ENCODE measurements at regions not wholly inside any gene's neighbourhood (a gene's known extent, or its start where the extent isn't known, plus 50 kb on each side); places are given as distances from the start of the nearest gene placed in this dataset.

GRCh38 chr2:204124140-204124750, 187.7 kb downstream of the ICOS start:
- TF ChIP-seq CTCF (IDR thresholded peaks at IDR 0.05; ENCODE audit: poor library complexity, severe bottlenecking) = no peak
- DNase-seq (ENCODE audit: low spot score) (no peak), ATAC-seq (ENCODE audit: low read depth) (no peak)
- Histone ChIP-seq H3K27ac (ENCODE audit: poor library complexity, severe bottlenecking) (no peak overlapping the region), H3K4me3 (ENCODE audit: severe bottlenecking) (no peak overlapping the region), H3K9me3 (ENCODE audit: severe bottlenecking) (no peaks in the 10 kb centered on the region), H3K27me3 (ENCODE audit: insufficient read depth, poor library complexity, severe bottlenecking) (no peaks in the 10 kb centered on the region), H3K4me1 (ENCODE audit: insufficient read depth, poor library complexity, severe bottlenecking) (no peaks in the 10 kb centered on the region), H3K36me3 (ENCODE audit: low read depth) (no peaks in the 10 kb centered on the region)

GRCh38 chr2:204126705-204127104, 190.1 kb downstream of the ICOS start:
- Histone ChIP-seq H3K27ac (ENCODE audit: poor library complexity, severe bottlenecking) (no peak overlapping the region), H3K27me3 (ENCODE audit: insufficient read depth, poor library complexity, severe bottlenecking) (no peaks in the 10 kb centered on the region), H3K9me3 (ENCODE audit: severe bottlenecking) (no peaks in the 10 kb centered on the region), H3K4me3 (ENCODE audit: severe bottlenecking) (no peak overlapping the region), H3K4me1 (ENCODE audit: insufficient read depth, poor library complexity, severe bottlenecking) (no peaks in the 10 kb centered on the region), H3K36me3 (ENCODE audit: low read depth) (no peaks in the 10 kb centered on the region)
- TF ChIP-seq CTCF (IDR thresholded peaks at IDR 0.05; ENCODE audit: poor library complexity, severe bottlenecking) = no peak
- DNase-seq (ENCODE audit: low spot score) (no peak), ATAC-seq (ENCODE audit: low read depth) (no peak)

GRCh38 chr2:204127238-204127637, 190.7 kb downstream of the ICOS start:
- H3K4me3 ChIP-seq (ENCODE audit: severe bottlenecking) = no peak overlapping the region
- H3K9me3 ChIP-seq (ENCODE audit: severe bottlenecking) = no peaks in the 10 kb centered on the region
- DNase-seq (ENCODE audit: low spot score) (no peak), ATAC-seq (ENCODE audit: low read depth) (no peak)
- no peak overlapping the region for H3K27ac ChIP-seq (ENCODE audit: poor library complexity, severe bottlenecking)
- no peak for TF ChIP-seq CTCF (IDR thresholded peaks at IDR 0.05; ENCODE audit: poor library complexity, severe bottlenecking)
- no peaks in the 10 kb centered on the region for H3K27me3 ChIP-seq (ENCODE audit: insufficient read depth, poor library complexity, severe bottlenecking)
- H3K36me3 ChIP-seq (ENCODE audit: low read depth) = no peaks in the 10 kb centered on the region
- no peaks in the 10 kb centered on the region for H3K4me1 ChIP-seq (ENCODE audit: insufficient read depth, poor library complexity, severe bottlenecking)

GRCh38 chr2:204129591-204130294, 193.2 kb downstream of the ICOS start:
- Histone ChIP-seq H3K4me1 (ENCODE audit: insufficient read depth, poor library complexity, severe bottlenecking) (no peaks in the 10 kb centered on the region), H3K27ac (ENCODE audit: poor library complexity, severe bottlenecking) (no peak overlapping the region), H3K36me3 (ENCODE audit: low read depth) (no peaks in the 10 kb centered on the region), H3K9me3 (ENCODE audit: severe bottlenecking) (no peaks in the 10 kb centered on the region), H3K4me3 (ENCODE audit: severe bottlenecking) (no peak overlapping the region), H3K27me3 (ENCODE audit: insufficient read depth, poor library complexity, severe bottlenecking) (no peaks in the 10 kb centered on the region)
- DNase-seq (ENCODE audit: low spot score) (no peak), ATAC-seq (ENCODE audit: low read depth) (no peak)
- TF ChIP-seq CTCF (IDR thresholded peaks at IDR 0.05; ENCODE audit: poor library complexity, severe bottlenecking) = no peak

- Histone ChIP-seq H3K36me3 (ENCODE audit: low read depth) (no peaks in the 10 kb centered on the region), H3K9me3 (ENCODE audit: severe bottlenecking) (no peaks in the 10 kb centered on the region), H3K27ac (ENCODE audit: poor library complexity, severe bottlenecking) (no peak overlapping the region), H3K27me3 (ENCODE audit: insufficient read depth, poor library complexity, severe bottlenecking) (no peaks in the 10 kb centered on the region), H3K4me3 (ENCODE audit: severe bottlenecking) (no peak overlapping the region), H3K4me1 (ENCODE audit: insufficient read depth, poor library complexity, severe bottlenecking) (no peaks in the 10 kb centered on the region)
- ATAC-seq (ENCODE audit: low read depth) (no peak), DNase-seq (ENCODE audit: low spot score) (no peak)
- TF ChIP-seq CTCF (IDR thresholded peaks at IDR 0.05; ENCODE audit: poor library complexity, severe bottlenecking) = no peak
Observed at GRCh38 chr2:204131621-204132020, 195.1 kb downstream of the ICOS start.

Measured in RWPE2 (cell line).